ENCODE measurements at regions not wholly inside any gene's neighbourhood (a gene's known extent, or its start where the extent isn't known, plus 50 kb on each side); places are given as distances from the start of the nearest gene placed in this dataset.

GRCh38 chr15:70337277-70338186, 239.8 kb upstream of the TLE3 start:
- no peaks in the 10 kb centered on the region for H3K36me3 ChIP-seq
- intact Hi-C loops (cut with DNase I), result no loop called here
- H3K27me3 ChIP-seq (replicated peaks; ENCODE audit: insufficient read depth), result no peaks in the 10 kb centered on the region
- WGBS, result 80% methylated on average over 18 of the region's 18 CpGs
- TF ChIP-seq CTCF (IDR thresholded peaks at IDR 0.05), result no peak
- no peak for TF ChIP-seq POLR2AphosphoS5 (IDR thresholded peaks at IDR 0.05)
- no peak for TF ChIP-seq POLR2A (IDR thresholded peaks at IDR 0.05)
- H3K4me3 ChIP-seq, result no peak overlapping the region
- H3K27ac ChIP-seq, result no peak overlapping the region
- H3K9me3 ChIP-seq, result no peaks in the 10 kb centered on the region
- no peak for DNase-seq (ENCODE audit: low spot score)
- no peaks in the 10 kb centered on the region for H3K4me1 ChIP-seq (replicated peaks)

- no peak for DNase-seq (ENCODE audit: low spot score)
- intact Hi-C loops (cut with DNase I), result no loop called here
- TF ChIP-seq POLR2AphosphoS5 (IDR thresholded peaks at IDR 0.05) (no peak), CTCF (IDR thresholded peaks at IDR 0.05) (no peak), POLR2A (IDR thresholded peaks at IDR 0.05) (no peak)
- Histone ChIP-seq H3K27me3 (replicated peaks; ENCODE audit: insufficient read depth) (no peaks in the 10 kb centered on the region), H3K36me3 (no peaks in the 10 kb centered on the region), H3K9me3 (no peaks in the 10 kb centered on the region), H3K27ac (no peak overlapping the region), H3K4me1 (replicated peaks) (no peaks in the 10 kb centered on the region), H3K4me3 (no peak overlapping the region)
- 80% methylated on average over 6 of the region's 6 CpGs for WGBS
Observed at GRCh38 chr15:70336425-70337009, 238.8 kb upstream of the TLE3 start.

- Histone ChIP-seq H3K36me3 (no peaks in the 10 kb centered on the region), H3K27me3 (replicated peaks; ENCODE audit: insufficient read depth) (no peaks in the 10 kb centered on the region), H3K4me3 (no peak overlapping the region), H3K4me1 (replicated peaks) (no peaks in the 10 kb centered on the region), H3K9me3 (no peaks in the 10 kb centered on the region), H3K27ac (no peak overlapping the region)
- DNase-seq (ENCODE audit: low spot score), result no peak
- TF ChIP-seq CTCF (IDR thresholded peaks at IDR 0.05) (no peak), POLR2AphosphoS5 (IDR thresholded peaks at IDR 0.05) (no peak), POLR2A (IDR thresholded peaks at IDR 0.05) (no peak)
- 88% methylated on average over 5 of the region's 5 CpGs for WGBS
- intact Hi-C loops (cut with DNase I), result no loop called here
Observed at GRCh38 chr15:70334286-70334685, 236.6 kb upstream of the TLE3 start.

- H3K27me3 ChIP-seq (replicated peaks; ENCODE audit: insufficient read depth), result no peaks in the 10 kb centered on the region
- H3K36me3 ChIP-seq, result no peaks in the 10 kb centered on the region
- peaks cover 2% of the 10 kb centered on the region for H3K4me1 ChIP-seq (replicated peaks)
- no peak for TF ChIP-seq POLR2A (IDR thresholded peaks at IDR 0.05)
- no peak for TF ChIP-seq POLR2AphosphoS5 (IDR thresholded peaks at IDR 0.05)
- no peak for TF ChIP-seq CTCF (IDR thresholded peaks at IDR 0.05)
- H3K27ac ChIP-seq, result no peak overlapping the region
- no peaks in the 10 kb centered on the region for H3K9me3 ChIP-seq
- no peak for DNase-seq (ENCODE audit: low spot score)
- 88% methylated on average over 8 of the region's 8 CpGs for WGBS
- intact Hi-C loops (cut with DNase I), result no loop called here
- no peak overlapping the region for H3K4me3 ChIP-seq
Observed at GRCh38 chr15:70329179-70329578, 231.5 kb upstream of the TLE3 start.

All from prostate gland (tissue), 2 donors.